RKO (cell line): ENCODE measurements at regions not wholly inside any gene's neighbourhood (a gene's known extent, or its start where the extent isn't known, plus 50 kb on each side); places are given as distances from the start of the nearest gene placed in this dataset.

Source experiments
- DNase-seq: peaks from one replicate; pipeline ENCODE4 v3.0.0-alpha.2; 2016; ENCODE audit warnings: low spot score

DNA sequence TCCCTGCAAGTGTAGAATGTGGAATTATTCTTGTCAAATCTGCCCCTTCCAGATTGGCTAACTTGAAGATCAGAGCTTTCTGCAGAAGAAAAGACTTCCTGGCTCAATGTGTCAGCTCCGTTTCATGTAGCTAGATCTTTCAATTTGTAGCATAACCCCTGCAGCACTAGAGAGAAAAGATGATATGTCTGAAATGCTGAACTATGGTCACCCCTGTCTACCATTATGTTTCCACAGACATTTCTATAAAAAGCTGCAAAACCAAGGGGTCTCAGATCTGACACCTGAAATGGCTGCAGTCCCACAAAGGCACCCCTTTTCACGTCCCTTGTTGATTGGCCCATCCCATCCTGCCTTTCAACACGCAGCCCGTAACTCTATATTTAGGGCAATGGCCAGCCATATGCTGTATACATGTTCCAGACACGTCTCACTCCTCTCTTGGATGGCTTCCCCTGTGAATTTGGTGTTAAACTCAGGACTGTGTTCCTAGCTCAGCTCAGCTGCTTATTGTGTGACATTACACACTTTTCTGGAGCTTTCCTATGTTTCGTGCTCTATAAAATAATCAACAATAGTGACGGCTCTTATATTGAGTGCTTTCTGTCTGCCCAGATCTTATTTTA, 648.6 kb upstream of the CELF2 start:
- no peak for DNase-seq

DNA sequence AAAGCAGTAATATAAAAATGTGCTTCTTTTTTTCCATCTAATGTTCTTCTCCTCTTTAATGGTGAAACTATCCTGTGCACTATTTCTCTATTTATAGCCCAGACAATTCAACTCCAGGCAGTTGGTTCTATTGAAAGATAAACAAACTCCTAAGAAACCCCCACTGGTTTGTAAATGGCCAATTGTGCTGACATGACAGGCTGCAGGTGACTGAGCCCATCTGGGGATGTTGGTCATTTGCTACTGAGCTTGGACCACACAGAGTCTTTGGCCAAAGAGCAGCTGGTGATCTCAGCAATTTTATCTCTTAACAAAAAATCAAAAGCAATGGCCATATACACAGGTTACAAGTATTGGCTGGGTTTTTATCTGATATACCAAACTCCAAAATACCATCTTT, 631.8 kb upstream of the CELF2 start:
- DNase-seq, result no peak

DNA sequence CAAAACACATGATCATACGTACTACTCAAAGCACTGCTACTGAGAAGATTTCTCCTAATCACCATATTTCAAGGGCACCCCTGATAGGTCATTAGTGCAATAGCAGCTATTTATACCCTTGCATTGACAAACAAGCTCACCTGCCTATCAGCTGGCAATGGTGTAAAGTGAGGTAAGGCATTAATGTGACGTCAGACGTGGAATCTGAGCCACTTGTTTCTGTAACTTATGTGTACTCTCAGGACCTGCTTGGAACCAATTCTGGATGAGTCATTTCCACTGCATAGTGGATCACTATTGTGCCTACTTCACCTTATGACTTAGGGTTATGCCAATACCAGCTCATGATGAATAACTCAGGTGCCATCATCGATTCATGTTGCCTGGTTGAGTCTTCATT, 628.5 kb upstream of the CELF2 start:
- DNase-seq, result no peak

DNA sequence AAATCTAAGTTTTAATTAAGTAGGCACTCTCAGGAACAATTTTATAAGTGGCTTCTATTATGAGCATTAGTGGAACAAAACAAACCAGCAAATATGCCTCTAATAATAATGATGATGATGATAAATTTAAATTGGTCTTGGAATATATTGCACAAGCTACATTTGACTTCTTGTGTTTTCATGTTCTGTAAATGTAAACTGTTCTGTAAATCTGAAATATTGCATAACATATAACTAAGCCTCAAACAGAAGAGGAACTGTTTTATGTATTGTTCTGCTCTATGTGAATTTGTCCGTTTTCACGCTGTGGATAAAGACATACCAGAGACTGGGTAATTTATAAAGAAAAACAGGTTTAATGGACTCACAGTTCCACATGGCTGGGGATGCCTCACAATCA, 625.2 kb upstream of the CELF2 start:
- DNase-seq, result no peak

DNA sequence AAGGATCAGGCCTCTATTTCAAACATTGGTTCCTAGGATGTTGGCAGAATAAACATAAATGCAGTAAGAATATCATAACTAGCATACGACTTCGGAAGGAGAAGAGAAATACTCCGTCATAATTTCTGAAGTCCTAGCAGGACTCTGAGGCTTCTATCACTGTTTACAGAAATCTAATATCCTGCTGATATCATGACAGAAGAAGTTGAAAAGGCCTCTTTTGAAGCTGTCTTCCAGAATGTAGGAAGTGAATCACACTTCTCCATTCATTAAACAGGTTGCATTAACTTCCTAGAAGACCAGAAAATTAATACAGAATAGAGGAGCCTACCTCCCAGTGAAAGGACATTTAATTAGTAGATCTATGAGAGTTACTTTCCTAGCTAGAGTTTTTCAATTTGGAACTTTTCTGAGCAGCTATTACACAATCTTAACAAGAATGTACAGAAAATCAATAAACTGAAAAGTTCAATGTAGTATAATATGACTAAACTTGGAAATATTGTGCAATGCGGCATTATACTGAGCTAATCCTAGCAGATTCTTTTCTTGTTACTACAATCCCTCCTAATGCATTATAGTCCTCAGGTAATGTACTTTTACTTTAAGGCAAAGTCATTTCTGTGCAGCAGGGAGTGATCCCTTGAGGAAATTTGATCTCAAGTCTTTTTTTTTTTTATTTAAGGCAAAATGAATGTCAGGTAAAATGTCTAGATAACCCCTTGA, 622.6 kb upstream of the CELF2 start:
- no peak for DNase-seq

DNA sequence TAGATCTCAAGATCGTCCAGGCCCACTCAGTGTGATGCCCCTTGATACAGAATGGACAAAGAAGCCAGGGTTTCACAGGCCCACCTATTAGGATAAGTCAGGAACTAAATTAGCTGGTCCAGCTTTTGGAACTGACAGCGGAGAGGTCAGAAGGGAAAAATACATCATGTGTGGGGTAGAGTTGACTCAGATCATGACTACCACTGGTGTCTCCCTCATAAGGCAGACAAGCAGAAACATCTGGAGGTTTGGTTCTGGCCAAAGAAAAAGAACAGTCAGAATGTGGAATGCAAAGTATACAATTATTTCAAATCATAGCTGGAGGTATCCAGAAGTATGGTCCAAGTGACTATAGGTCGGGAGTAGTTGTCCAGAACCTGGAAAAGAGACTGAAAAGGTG, 621.1 kb upstream of the CELF2 start:
- DNase-seq, result no peak

DNA sequence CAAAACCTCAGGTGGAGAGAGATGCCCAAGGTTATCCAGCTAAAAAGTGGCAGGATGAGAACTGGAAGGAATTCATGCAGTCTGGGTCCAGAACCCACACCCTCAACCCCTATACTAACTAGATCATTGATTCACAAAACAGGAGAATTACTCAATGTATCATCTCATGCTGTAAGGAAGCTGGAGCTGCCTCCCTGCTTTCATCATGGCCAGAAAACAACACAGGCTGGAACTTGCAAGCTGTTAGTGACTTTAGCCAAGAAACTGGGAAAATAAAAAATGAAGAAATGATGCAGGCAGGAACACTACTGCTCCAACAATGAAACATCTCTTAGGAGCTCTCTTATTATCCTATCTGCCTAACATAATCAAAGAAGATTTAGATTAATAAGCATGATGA, 619.8 kb upstream of the CELF2 start:
- no peak for DNase-seq

DNA sequence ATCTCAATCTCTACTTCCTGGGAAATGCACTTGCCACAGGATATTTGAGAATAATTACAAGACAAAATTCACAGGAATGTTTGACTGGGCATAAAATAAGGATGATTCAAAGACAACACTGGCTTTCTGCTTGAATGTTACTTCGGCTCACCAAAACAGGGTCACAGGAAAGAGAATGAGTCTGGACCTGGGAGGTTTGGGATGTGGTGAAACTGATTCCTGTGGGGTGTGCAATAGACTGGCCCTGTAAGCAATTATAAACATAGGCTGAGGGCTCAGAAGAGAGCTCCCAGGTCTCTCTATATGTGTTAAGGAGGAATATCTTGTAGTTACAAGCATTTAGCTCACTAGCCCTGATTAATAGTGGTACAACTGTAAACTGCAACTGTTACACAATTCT, 613.9 kb upstream of the CELF2 start:
- DNase-seq, result no peak

DNA sequence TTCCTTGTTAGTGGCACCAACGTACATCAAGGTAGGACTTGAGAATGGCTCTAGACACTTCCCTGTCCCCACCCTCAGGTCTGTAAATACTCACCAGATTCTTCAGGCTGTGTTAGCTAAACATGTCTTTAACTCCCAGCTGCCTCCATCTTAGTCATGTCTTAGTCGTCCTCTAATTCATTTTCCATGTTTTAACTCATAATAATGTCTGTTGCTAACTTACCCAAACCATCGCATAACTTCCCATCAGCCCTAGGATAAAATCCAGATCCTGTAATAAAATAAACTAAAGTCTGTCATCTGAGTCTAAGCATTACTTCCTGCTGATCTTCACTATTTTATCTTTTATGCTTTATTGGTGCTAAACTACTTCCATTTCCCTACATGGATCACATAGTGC, 600.0 kb upstream of the CELF2 start:
- no peak for DNase-seq

DNA sequence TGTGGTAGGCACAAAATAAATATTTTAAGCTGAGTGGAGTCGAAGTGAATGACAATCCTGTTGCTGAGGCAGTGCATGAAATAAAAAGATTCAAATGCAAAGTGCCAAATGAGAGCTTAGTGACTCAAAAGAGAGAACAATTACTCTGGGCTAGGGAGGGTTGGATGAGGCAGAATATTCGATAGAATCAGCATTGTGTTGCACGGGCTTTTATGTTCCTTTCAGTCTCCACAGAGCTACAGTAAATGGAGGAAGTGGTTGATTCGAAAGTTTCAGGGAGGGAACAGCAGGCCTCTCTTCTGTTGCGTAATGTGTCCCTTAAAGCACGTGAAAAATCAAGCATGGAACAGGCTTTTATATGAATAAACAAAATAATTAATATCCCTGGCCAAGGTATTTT, 599.3 kb upstream of the CELF2 start:
- no peak for DNase-seq

DNA sequence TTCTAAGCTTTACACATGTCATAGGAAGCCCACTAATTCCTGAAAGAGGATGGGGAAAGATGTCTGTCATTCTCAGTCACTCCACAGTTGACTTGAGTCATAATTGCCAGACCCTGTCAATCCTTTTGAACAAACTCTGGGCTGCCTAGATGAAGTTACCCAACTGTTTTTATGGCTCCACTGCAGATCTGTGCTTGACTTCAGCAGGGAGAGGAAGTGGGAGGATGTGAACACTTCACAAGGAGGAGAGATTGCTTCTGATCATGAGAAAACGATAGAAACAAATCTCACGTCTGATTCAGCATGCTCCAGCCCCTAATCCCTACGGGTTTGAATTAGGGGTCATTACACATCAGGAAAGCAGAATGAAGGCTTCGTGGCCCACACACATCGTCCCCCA, 596.6 kb upstream of the CELF2 start:
- DNase-seq, result no peak

DNA sequence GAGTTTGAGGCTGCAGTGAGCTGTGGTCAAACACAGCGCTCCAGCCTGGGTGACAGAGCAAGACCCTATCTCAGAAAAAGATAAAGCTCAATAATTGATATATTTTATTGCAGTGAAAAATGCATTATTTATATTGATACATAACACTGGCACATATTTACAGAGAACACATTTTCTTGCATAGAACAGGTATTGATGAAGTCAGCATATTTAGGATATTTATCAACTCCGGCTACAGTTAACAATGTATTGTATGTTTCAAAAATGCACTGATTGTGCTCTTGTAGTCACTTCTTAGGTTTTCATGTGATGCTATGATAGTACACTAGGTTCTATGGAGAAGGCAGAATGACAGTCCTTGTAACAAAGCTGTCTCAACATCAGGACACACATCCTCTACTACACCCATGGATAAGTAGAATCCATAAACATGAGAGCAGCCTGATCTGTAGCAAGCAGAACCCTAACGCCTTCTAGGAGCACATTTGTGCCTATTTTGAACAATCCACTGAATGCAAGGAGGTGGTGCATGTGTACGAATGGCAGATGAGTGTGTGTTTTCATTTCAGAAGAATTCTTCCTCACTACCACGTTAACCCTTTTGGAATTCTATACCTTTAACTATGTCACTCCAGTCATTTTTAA, 586.1 kb upstream of the CELF2 start:
- DNase-seq, result no peak

DNA sequence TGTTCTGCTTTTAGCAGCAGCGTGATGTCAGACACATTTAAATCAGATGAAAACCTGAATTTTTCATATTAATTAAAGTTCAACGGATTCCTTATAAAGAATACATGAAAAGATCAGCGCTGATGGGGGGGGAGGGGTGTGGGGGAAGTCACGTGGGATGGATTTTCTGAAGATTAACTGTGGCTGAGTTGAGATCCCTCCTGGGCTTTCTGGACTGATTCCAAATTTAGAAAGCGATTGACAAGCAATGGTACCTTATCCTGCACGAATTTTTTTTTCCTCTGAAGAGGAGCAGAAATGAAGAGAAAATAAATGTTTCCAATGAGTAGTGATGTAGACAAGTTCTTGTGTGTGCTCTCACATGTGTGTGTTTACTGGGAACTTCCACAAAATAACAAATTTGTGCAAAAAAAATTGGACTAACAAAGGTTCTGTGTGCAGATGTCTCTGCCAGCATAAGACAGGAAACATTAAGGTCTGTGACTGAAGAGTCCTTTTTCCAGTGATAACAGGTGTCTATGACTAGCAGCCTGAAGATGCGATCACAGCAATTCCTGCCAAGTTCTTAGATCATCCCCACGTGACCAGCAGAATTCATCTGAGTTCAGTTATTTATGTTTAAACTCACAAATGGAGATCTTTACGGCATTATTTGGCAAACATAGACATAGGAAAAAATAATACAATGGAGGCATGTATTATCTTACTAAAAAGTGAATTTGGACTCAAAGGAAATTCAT, 585.2 kb upstream of the CELF2 start:
- DNase-seq, result no peak

DNA sequence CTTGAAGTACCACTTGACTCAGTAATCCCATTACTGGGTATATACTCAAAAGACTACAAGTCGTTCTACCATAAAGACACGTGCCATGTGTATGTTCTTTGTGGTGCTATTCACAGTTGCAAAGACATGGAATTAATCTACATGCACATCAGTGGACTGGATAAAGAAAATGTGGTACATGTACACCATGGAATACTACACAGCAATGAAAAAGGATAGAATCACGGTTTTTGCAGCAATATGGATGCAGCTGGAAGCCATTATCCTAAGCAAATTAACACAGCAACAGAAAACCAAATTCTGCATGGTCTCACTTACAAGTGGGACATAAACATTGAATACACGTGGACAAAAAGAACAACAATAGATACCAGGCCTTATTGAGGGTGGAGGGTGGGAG, 583.4 kb upstream of the CELF2 start:
- no peak for DNase-seq

DNA sequence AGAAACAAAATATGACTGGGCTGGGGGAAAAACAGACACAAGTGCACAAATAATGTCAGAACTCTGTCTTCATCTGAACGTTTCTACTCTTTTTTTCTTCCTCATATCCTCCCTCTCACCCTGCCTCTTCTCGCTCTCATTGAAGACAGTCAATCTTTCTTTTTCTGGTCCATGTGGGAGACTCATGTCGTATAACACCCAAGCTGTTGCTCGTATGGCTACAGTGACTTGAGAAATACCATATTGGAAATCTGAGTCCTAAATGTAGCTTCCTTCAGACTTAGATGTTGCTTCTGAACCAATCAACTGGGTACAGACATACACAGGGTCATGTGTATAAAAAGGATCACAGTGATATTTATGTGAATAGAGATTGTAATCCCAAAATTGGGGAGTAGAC, 579.8 kb upstream of the CELF2 start:
- no peak for DNase-seq

DNA sequence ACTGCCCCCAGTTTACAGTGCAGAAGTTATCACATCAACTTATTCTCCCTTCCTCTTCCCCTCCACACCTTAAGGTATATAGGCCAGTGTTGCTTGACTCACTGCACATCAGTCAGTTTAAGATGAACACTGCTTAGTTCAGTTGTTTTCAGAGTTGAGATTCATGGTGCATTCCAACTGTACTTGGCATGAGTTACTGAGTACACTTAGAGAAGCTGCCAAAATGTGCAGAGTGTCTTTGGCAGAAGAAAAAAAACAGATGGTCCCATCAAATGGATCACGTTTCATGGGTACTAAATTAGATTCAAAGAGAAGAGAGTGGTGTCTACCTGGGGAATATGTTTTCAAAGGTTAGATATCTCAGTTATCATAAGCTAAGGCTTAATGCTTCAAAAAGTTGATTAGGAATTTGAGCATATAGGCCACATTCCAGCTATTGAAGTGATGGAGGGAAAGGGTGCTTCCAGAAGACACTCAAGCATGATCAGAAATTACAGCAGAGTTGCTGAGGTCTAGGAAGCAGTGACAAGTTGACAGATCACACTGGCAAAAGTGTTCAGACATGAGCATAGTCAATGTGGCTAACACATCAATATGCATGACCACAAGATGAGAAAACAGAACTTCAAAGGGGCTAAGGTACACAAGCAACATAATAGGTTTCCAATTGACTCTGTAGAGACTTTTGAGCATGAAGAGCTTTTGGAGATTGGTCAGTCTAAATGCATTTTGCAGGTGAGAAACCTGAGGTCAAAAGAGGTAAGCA, 579.2 kb upstream of the CELF2 start:
- DNase-seq, result no peak

DNA sequence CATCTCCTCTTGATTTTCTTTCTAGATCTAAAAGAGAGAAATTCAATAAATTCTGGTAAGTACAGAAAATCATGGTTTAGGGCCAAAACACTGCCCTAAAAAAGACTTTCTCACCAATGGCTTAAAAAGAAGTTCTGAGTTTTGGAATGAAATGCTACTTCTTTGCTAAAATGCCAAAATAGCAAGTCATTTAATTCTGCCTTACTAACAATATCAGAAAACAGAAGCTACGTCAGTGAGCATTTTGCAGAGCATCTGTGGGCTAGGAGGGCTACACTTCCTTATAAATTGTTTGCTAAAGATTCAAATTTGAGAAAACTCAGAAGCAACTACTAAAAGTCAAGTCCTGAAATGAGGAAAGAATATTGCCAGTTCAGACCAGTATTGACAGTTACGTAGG, 560.8 kb upstream of the CELF2 start:
- no peak for DNase-seq

DNA sequence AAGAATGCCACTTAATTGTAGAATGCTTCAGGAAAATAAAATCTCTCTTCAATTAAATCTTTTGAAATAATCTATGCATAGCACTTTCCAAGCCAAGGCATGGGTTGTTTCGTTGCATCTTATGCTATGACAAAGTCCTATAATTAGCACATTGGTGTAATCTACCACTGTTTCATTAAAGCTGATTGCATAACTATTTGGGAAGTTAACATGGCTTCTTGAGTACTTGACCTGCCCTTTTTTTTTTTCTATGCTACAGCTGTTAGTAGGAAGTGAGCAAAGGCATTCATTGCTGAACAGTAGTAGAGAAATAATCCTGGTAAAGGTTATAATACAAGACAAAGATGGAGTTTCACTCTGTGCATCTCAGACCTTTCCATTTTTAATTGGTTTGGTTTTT, 557.2 kb upstream of the CELF2 start:
- no peak for DNase-seq

DNA sequence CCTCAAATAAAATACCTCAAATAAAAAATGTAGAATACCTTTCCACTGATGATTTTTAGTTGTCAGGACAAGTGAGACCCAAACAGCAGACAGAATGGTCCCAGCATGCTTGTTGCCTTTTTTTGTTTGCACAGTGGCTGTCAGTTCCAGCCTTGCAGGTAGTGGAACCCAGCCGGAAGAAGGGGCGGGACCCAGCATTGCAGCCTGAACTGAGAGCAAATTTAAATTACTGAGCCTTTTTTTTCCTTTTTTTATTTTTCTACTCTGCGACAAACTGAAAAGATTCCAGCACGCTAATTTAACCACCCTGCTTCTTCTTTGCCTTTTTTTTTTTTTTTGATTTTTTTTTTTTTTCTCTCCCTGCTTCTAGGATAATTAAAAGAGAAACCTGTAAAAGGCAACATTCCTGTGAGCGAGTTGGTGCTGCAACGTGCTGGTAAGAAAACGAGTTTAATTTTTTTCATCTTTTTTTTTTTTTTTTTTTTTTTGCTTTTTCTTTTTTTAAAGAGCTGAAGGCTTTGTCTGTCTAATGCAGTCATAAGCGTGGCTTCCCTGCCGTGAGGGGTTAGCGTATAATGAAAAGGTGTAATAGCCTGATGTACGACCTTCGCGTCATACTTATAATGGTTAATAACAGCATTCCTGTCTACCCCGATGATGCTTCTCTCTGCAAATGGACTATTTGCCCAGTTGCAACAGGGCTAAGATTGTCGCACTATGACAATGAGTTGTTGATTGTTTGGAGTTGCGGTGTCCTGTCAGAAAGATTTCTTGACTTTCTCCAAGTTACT, 555.3 kb upstream of the CELF2 start:
- no peak for DNase-seq

DNA sequence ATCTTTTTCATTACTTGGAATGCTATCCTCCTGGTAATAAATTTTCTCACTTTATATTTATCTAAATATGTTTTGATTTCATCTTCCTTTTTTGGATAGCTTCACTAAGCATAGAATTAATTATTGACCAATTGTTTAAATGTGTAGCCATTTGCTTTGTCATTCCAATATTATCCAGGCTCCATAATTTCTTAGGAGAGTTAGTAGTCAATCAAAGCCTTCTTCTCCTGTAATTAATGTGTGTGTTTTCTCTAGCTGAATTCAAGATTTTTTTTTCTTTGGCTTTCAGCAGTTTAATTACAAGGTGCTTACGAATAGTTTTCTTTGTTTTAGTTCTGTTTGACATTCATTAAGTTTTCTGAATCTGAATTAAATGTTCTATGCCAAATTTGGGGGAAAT, 545.9 kb upstream of the CELF2 start:
- DNase-seq, result no peak

DNA sequence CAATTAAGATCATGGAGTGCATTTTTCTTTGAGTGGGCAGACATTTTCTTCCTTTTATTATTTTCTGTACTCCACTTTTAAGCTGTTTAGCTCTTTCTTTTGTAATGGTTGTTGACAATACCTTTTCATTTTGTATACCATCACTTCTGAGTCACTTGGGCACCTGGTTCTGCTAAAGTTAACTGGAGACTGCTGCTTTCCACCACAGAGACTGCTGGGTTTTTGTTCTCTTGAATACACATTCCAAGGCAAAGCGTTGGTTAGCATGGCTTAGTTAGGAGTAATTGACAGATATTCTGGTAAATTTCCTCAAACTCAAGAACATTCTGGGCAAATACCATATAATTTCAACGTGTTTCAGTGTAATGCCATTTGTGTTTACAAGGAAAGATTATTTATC, 541.9 kb upstream of the CELF2 start:
- DNase-seq, result no peak
